Right lobe of liver (tissue), 6 donors: ENCODE measurements at regions not wholly inside any gene's neighbourhood (a gene's known extent, or its start where the extent isn't known, plus 50 kb on each side); places are given as distances from the start of the nearest gene placed in this dataset.
A peak's percentile ranks its signal among the peaks of the same experiment; 100 is the strongest.

Experiments
- ATAC-seq, 4 donors: fragments of 200-7000 bp; cut with Tn5 transposase; one replicate each; pipeline ENCODE4 v1.9.1; 2020; ENCODE audit warnings: mild to moderate bottlenecking in 4 of 4, moderate library complexity in 4 of 4
- DNase-seq, 3 donors: peaks; one replicate each; pipeline ENCODE4 v3.0.0-alpha.2; 2020
- H3K27ac ChIP-seq, 3 donors: fragments of 200-600 bp; one replicate each; pipeline ENCODE4 v1.8.0; 2022
- H3K27me3 ChIP-seq, 2 donors: fragments of 200-600 bp; one replicate each; pipeline ENCODE4 v1.8.0; 2022
- H3K36me3 ChIP-seq, 4 donors: fragments of 200-600 bp; sonication (generic) in 1 of 4; one replicate each; pipeline versions ENCODE4 v1.5.1 to v1.8.0; 2017 to 2022; ENCODE audit warnings: control low read depth in 1 of 4
- H3K4me1 ChIP-seq, 4 donors: fragments of 200-600 bp; sonication (generic) in 1 of 4; one replicate each; pipeline versions ENCODE4 v1.5.1 to v1.8.0; 2017 to 2022; ENCODE audit warnings: control low read depth in 1 of 4
- H3K4me3 ChIP-seq, 3 donors: fragments of 200-600 bp; one replicate each; pipeline ENCODE4 v1.8.0; 2022
- H3K9me3 ChIP-seq, 4 donors: fragments of 200-600 bp; sonication (generic) in 1 of 4; one replicate each; pipeline versions ENCODE4 v1.5.1 to v1.8.0; 2017 to 2022; ENCODE audit warnings: control low read depth in 1 of 4
- POLR2A ChIP-seq: fragments of 450-650 bp; IDR thresholded peaks from one replicate; pipeline ENCODE4 v1.6.1; 2017; ENCODE audit warnings: antibody characterized with exemption, mild to moderate bottlenecking
- whole genome bisulfite sequencing: methylation state at CpG from one replicate; pipeline ENCODE4 v1.1.6; 2018; ENCODE audit warnings: low coverage, low lambda C conversion rate; ENCODE audit not compliant: insufficient coverage; ENCODE audit errors: missing lambda C conversion rate; 5-methylcytosine and 5-hydroxymethylcytosine counted together
- intact Hi-C, 2 donors: fragments of 100-400 bp; cut with DNase I; formaldehyde crosslinking; loops; one replicate each; pipeline versions ENCODE4 v1.11.2 to v1.14.1; 2022
- TF ChIP-seq, protein P1 (sequence below), 4 donors: fragments of 200-600 bp in 3 of 4; fragments of 450-650 bp in 1 of 4; IDR thresholded peaks; one replicate each; pipeline versions ENCODE4 v1.5.1 to v1.8.0; 2016 to 2022; ENCODE audit warnings: antibody characterized with exemption in 4 of 4, mild to moderate bottlenecking in 2 of 4
- donor health status: DM: no; HTN: yes; CAD: no.
- donor health status: DM: no; HTN: no; CAD: no.
- donor health status: DM: no; HTN: no; CAD: no.
- donor health status: DM: no; HTN: yes; CAD: no.
- donor health status: DM: no; HTN: yes; CAD: no.

- no peaks in the 10 kb centered on the region for H3K36me3 ChIP-seq
- no peak for DNase-seq
- intact Hi-C loops, result no loop called here
- H3K4me3 ChIP-seq, result no peak overlapping the region
- 29% methylated on average over 3 of the region's 3 CpGs for WGBS
- H3K27me3 ChIP-seq, result no peaks in the 10 kb centered on the region
- H3K4me1 ChIP-seq, result no peaks in the 10 kb centered on the region
- no peak overlapping the region for H3K27ac ChIP-seq
- no peaks in the 10 kb centered on the region for H3K9me3 ChIP-seq
- ATAC-seq, result peak; percentile 52 to 79 (median 64)
- TF ChIP-seq, protein P1, sequence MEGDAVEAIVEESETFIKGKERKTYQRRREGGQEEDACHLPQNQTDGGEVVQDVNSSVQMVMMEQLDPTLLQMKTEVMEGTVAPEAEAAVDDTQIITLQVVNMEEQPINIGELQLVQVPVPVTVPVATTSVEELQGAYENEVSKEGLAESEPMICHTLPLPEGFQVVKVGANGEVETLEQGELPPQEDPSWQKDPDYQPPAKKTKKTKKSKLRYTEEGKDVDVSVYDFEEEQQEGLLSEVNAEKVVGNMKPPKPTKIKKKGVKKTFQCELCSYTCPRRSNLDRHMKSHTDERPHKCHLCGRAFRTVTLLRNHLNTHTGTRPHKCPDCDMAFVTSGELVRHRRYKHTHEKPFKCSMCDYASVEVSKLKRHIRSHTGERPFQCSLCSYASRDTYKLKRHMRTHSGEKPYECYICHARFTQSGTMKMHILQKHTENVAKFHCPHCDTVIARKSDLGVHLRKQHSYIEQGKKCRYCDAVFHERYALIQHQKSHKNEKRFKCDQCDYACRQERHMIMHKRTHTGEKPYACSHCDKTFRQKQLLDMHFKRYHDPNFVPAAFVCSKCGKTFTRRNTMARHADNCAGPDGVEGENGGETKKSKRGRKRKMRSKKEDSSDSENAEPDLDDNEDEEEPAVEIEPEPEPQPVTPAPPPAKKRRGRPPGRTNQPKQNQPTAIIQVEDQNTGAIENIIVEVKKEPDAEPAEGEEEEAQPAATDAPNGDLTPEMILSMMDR (IDR thresholded peaks at IDR 0.05), result no peak
- no peak for TF ChIP-seq POLR2A
Observed at GRCh38 chr10:60454336-60454735, 64.7 kb upstream of the ANK3 start.

GRCh38 chr10:60453036-60453435, 63.4 kb upstream of the ANK3 start:
- Histone ChIP-seq H3K4me1 (no peaks in the 10 kb centered on the region), H3K9me3 (no peaks in the 10 kb centered on the region), H3K27ac (no peak overlapping the region), H3K4me3 (no peak overlapping the region), H3K36me3 (no peaks in the 10 kb centered on the region), H3K27me3 (no peaks in the 10 kb centered on the region)
- no peak for DNase-seq
- TF ChIP-seq, protein P1 (IDR thresholded peaks at IDR 0.05), result no peak
- TF ChIP-seq POLR2A, result no peak
- 47% methylated on average over 2 of the region's 2 CpGs for WGBS
- ATAC-seq, result no peak
- intact Hi-C loops, result no loop called here

- TF ChIP-seq, protein P1 (IDR thresholded peaks at IDR 0.05), result no peak
- no peak for TF ChIP-seq POLR2A
- Histone ChIP-seq H3K27ac (no peak overlapping the region), H3K36me3 (no peaks in the 10 kb centered on the region), H3K4me3 (no peak overlapping the region), H3K9me3 (no peaks in the 10 kb centered on the region), H3K27me3 (no peaks in the 10 kb centered on the region), H3K4me1 (no peaks in the 10 kb centered on the region)
- DNase-seq (no peak), ATAC-seq (no peak)
- WGBS, result 80% methylated on average over 2 of the region's 4 CpGs
- intact Hi-C loops, result no loop called here
Observed at GRCh38 chr10:60450291-60450690, 60.6 kb upstream of the ANK3 start.

GRCh38 chr10:60448246-60448645, 58.6 kb upstream of the ANK3 start:
- Histone ChIP-seq H3K27ac (no peak overlapping the region), H3K27me3 (no peaks in the 10 kb centered on the region), H3K4me3 (no peak overlapping the region), H3K36me3 (no peaks in the 10 kb centered on the region), H3K9me3 (no peaks in the 10 kb centered on the region), H3K4me1 (no peaks in the 10 kb centered on the region)
- TF ChIP-seq, protein P1 (IDR thresholded peaks at IDR 0.05), result no peak
- TF ChIP-seq POLR2A, result no peak
- no peak for DNase-seq
- no peak for ATAC-seq
- intact Hi-C loops, result loop anchor here (5.0 to 10.0 kb wide), 2 partner anchors 197 to 199 kb away; no protein-coding TSS in a partner anchor
- 81% methylated on average over 2 of the region's 3 CpGs for WGBS

- Histone ChIP-seq H3K27me3 (no peaks in the 10 kb centered on the region), H3K4me3 (no peak overlapping the region), H3K4me1 (no peaks in the 10 kb centered on the region), H3K9me3 (no peaks in the 10 kb centered on the region), H3K27ac (no peak overlapping the region), H3K36me3 (no peaks in the 10 kb centered on the region)
- WGBS, result 16% methylated on average over 3 of the region's 3 CpGs
- DNase-seq (no peak), ATAC-seq (peak in 3 of 4 donors; percentile 21 to 86 (median 42))
- intact Hi-C loops, result loop anchor here (5.0 to 10.0 kb wide), 2 partner anchors 198 to 200 kb away; no protein-coding TSS in a partner anchor
- TF ChIP-seq POLR2A, result no peak
- TF ChIP-seq, protein P1 (IDR thresholded peaks at IDR 0.05), result no peak
Observed at GRCh38 chr10:60446851-60447250, 57.2 kb upstream of the ANK3 start.
